Cardiac fibroblast (primary cell): ENCODE measurements at regions not wholly inside any gene's neighbourhood (a gene's known extent, or its start where the extent isn't known, plus 50 kb on each side); places are given as distances from the start of the nearest gene placed in this dataset.

Experiments used
- DNase-seq, 2 donors: peaks; one replicate each; pipeline versions ENCODE4 v3.0.0 to v3.0.0-alpha.2; 2010; ENCODE audit warnings: low read depth in 2 of 2
- H3K4me3 ChIP-seq, 2 donors: replicated peaks in 1 of 2; 1 replicate in 1 of 2; 2 replicates in 1 of 2; pipeline ENCODE4 v1.5.1; 2011; ENCODE audit warnings: low read depth in 2 of 2, low read length in 2 of 2, mild to moderate bottlenecking in 2 of 2, moderate library complexity in 1 of 2
- TF ChIP-seq, protein P1 (sequence below): IDR thresholded peaks from one replicate; pipeline ENCODE4 v1.5.1; 2011; ENCODE audit warnings: low read depth, mild to moderate bottlenecking, low read length, inconsistent platforms

DNA sequence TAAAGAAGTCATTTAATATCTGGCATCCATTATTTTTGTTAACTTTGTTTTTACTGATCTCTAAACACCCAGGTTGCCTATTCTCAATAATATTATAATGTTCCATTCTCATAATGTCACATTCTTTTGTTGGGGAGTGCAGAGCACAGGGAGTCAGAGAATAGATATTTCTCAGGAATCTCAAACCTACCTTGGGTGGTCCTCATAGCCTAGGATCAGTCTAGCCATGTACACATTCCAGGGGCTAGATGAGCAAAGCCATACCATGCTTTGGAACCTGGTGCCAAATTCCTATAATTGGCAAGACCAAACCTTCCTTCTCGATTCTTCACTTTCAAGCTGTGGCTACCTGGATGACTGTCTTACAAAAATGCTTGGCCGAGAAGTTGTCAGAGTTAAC is 1124.7 kb upstream of the WWC1 start:
- DNase-seq: no peak
- TF ChIP-seq, protein P1, sequence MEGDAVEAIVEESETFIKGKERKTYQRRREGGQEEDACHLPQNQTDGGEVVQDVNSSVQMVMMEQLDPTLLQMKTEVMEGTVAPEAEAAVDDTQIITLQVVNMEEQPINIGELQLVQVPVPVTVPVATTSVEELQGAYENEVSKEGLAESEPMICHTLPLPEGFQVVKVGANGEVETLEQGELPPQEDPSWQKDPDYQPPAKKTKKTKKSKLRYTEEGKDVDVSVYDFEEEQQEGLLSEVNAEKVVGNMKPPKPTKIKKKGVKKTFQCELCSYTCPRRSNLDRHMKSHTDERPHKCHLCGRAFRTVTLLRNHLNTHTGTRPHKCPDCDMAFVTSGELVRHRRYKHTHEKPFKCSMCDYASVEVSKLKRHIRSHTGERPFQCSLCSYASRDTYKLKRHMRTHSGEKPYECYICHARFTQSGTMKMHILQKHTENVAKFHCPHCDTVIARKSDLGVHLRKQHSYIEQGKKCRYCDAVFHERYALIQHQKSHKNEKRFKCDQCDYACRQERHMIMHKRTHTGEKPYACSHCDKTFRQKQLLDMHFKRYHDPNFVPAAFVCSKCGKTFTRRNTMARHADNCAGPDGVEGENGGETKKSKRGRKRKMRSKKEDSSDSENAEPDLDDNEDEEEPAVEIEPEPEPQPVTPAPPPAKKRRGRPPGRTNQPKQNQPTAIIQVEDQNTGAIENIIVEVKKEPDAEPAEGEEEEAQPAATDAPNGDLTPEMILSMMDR: no peak
- H3K4me3 ChIP-seq: no peak overlapping the region

DNA sequence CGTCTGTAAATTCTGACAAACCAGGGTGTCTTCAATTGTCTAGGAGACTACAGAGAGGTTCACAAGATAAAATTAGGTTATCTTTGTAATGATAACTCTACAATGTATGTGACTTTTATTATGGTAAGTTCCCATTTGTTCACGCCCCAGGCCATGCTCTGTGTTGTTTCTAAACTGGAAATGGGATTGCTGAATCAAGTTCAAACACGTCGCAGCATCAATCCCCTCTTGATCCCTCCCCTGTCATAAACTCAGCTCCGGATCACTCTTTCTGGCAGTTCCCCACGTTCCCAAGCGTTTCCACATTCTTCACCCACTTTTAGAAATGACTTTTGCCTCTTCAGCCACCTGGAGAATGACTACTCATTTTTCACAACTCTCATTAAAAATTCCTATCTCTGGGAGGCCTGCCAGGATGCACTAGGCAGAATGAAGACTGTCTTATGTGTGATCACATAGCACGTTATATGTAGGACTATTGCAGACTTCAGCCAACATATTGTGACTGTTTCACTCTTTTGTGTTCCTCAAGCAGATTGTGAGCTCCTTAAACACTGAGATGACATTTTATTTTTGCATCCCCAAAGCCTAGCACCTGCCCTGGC is 1124.2 kb upstream of the WWC1 start:
- H3K4me3 ChIP-seq: no peak overlapping the region
- TF ChIP-seq, protein P1: no peak
- no peak for DNase-seq

DNA sequence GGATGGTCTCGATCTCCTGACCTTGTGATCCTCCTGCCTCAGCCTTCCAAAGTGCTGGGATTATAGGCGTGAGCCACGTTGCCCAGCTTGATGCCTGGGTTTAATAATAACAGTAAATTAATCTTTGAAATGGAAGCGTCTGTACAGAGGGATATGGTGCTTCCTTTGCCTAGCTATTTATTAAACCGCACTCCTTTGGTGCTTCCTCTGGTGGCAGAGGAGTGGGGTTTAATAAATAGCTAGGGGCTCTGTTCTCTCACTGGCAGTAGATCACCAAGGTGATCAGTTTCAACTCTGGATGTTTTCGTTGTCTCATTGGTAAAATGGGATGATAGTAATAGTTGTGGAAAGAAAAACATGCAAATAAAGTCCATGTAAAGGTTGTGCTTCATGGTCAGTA is 1122.5 kb upstream of the WWC1 start:
- TF ChIP-seq, protein P1: no peak
- DNase-seq: no peak
- H3K4me3 ChIP-seq: no peak overlapping the region

DNA sequence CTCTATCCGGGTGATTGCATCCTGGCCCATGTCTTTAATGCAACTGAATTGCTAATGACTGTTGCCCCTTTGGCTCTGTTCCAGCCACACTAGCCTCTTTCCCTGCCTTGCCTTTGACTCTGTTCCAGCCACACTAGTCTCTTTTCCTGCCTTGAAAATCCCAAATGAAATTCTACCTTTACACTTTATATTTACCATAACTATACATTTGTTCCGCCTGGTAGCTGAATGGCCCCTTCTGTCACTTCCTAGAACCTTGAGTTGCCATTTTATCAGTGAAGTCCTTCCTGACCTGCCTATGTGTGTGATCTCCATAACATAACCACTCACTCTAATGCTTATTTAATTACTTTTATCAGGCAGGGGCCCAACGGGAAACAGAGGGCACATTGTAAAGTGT is 1120.4 kb upstream of the WWC1 start:
- no peak for DNase-seq
- H3K4me3 ChIP-seq: no peak overlapping the region
- TF ChIP-seq, protein P1: no peak

DNA sequence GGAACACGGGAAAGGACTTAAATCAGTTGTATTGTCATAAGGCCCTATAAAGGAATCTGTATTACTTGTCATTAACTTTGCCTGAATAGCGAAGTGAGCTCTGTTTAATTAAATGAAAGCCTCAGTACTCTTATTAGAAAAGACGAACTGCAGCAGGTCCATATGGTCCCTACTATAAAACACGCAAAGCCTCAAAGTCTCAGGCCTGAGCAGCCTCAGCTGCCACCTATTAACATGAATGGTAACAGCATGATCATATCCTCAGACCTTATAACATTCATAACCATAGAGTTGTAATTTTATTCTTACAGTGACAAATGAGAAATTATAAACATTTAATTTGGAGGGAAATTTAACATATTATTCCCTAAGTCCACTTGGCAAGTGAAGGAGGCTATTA is 1113.7 kb upstream of the WWC1 start:
- TF ChIP-seq, protein P1: no peak
- no peak overlapping the region for H3K4me3 ChIP-seq
- no peak for DNase-seq

DNA sequence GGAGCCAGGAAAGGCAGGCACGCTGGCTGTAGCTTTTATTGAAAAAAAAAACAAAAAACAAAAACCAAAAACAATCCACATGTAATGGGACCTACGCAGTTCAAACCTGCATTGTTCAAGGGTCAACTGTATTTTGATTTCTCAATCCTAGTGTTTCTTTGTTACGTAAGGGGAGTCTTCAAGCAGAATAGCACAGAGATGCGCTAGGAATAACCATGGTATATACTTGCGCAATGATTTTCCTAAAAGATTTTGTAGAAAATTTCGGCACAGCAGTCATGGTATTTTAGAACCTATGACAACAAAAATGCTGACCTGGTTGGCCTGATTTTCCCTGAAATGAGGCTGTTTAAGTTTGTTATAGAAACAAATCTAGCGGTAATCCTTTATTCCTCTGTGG is 1110.5 kb upstream of the WWC1 start:
- TF ChIP-seq, protein P1: no peak
- no peak for DNase-seq
- H3K4me3 ChIP-seq: no peak overlapping the region

DNA sequence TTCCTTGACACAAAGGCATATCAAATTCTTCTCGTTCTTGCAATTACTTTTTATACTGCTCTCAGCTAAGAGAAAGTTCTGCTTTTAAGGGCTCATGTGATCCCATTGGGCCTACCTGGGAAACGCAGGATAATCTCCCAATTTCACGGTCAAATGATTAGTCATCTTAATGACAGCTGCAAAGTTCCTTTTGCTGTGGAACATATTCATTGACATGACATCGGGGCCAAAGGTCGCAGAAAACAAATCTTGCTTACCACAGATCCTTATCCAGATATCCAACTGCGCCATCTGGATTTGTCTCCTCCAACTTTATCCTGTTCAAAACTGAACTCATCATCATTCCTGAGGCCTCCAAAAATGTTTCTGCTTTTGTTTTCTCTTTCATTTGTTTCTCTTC is 1085.6 kb upstream of the WWC1 start:
- TF ChIP-seq, protein P1: no peak
- DNase-seq: no peak
- H3K4me3 ChIP-seq: no peak overlapping the region
